ENCODE measurements at regions not wholly inside any gene's neighbourhood (a gene's known extent, or its start where the extent isn't known, plus 50 kb on each side); places are given as distances from the start of the nearest gene placed in this dataset.

GRCh38 chr3:20935791-20936190 lies 749.8 kb upstream of the SGO1 start:
- TF ChIP-seq ATF2 (tag by site-specific recombination; IDR thresholded peaks at IDR 0.05; ENCODE audit: low read depth) (no peak), CTCF (tag by site-specific recombination; IDR thresholded peaks at IDR 0.05) (no peak), ZNF121 (tag by site-specific recombination; IDR thresholded peaks at IDR 0.05) (no peak), ZBTB17 (tag by site-specific recombination; IDR thresholded peaks at IDR 0.05) (no peak), KLF16 (tag by site-specific recombination; IDR thresholded peaks at IDR 0.05) (no peak)
